HuH-7 (cell line): ENCODE measurements at regions not wholly inside any gene's neighbourhood (a gene's known extent, or its start where the extent isn't known, plus 50 kb on each side); places are given as distances from the start of the nearest gene placed in this dataset.
"Not testable (repeated sequence)": the region's sequence is repeated elsewhere in the genome, so short reads cannot be mapped to it uniquely, and the experiment has no call there.

Experiments used
- DNase-seq: peaks from one replicate; pipeline ENCODE4 v3.0.0; 2011; ENCODE audit warnings: low spot score

GRCh38 chr1:185435696-185436379 is 118.8 kb upstream of the IVNS1ABP start:
- DNase-seq: no peak

- no peak for DNase-seq
These were observed 117.7 kb upstream of the IVNS1ABP start for GRCh38 chr1:185434721-185435120.

- no peak for DNase-seq
These were observed 116.6 kb upstream of the IVNS1ABP start for GRCh38 chr1:185433667-185434066.

- DNase-seq: no peak
These were observed 115.9 kb upstream of the IVNS1ABP start for GRCh38 chr1:185432948-185433347.

- DNase-seq: no peak
These were observed 114.6 kb upstream of the IVNS1ABP start for GRCh38 chr1:185431612-185432011.

- not testable (repeated sequence) for DNase-seq
These were observed 112.6 kb upstream of the IVNS1ABP start for GRCh38 chr1:185429668-185430067.

GRCh38 chr1:185427776-185428175 is 110.7 kb upstream of the IVNS1ABP start:
- no peak for DNase-seq

- DNase-seq: no peak
These were observed 110.2 kb upstream of the IVNS1ABP start for GRCh38 chr1:185427264-185427663.

- DNase-seq: no peak
These were observed 109.8 kb upstream of the IVNS1ABP start for GRCh38 chr1:185426848-185427247.

GRCh38 chr1:185425163-185425562 is 108.1 kb upstream of the IVNS1ABP start:
- DNase-seq: no peak

GRCh38 chr1:185421485-185422107 is 104.6 kb upstream of the IVNS1ABP start:
- DNase-seq: no peak

- DNase-seq: no peak
These were observed 103.6 kb upstream of the IVNS1ABP start for GRCh38 chr1:185420588-185421081.

- DNase-seq: no peak
These were observed 102.7 kb upstream of the IVNS1ABP start for GRCh38 chr1:185419718-185420117.

- no peak for DNase-seq
These were observed 101.4 kb upstream of the IVNS1ABP start for GRCh38 chr1:185418472-185418871.

- no peak for DNase-seq
These were observed 95.5 kb upstream of the IVNS1ABP start for GRCh38 chr1:185412385-185413087.

- no peak for DNase-seq
These were observed 92.9 kb upstream of the IVNS1ABP start for GRCh38 chr1:185409763-185410528.

GRCh38 chr1:185409345-185409744 is 92.3 kb upstream of the IVNS1ABP start:
- DNase-seq: no peak

GRCh38 chr1:185408700-185409270 is 91.7 kb upstream of the IVNS1ABP start:
- no peak for DNase-seq

GRCh38 chr1:185406691-185407009 is 89.6 kb upstream of the IVNS1ABP start:
- DNase-seq: no peak

- DNase-seq: no peak
These were observed 89.1 kb upstream of the IVNS1ABP start for GRCh38 chr1:185406006-185406690.

- no peak for DNase-seq
These were observed 88.0 kb upstream of the IVNS1ABP start for GRCh38 chr1:185404907-185405568.
